ENCODE measurements at regions not wholly inside any gene's neighbourhood (a gene's known extent, or its start where the extent isn't known, plus 50 kb on each side); places are given as distances from the start of the nearest gene placed in this dataset.
"Not testable (repeated sequence)": the region's sequence is repeated elsewhere in the genome, so short reads cannot be mapped to it uniquely, and the experiment has no call there.

DNA sequence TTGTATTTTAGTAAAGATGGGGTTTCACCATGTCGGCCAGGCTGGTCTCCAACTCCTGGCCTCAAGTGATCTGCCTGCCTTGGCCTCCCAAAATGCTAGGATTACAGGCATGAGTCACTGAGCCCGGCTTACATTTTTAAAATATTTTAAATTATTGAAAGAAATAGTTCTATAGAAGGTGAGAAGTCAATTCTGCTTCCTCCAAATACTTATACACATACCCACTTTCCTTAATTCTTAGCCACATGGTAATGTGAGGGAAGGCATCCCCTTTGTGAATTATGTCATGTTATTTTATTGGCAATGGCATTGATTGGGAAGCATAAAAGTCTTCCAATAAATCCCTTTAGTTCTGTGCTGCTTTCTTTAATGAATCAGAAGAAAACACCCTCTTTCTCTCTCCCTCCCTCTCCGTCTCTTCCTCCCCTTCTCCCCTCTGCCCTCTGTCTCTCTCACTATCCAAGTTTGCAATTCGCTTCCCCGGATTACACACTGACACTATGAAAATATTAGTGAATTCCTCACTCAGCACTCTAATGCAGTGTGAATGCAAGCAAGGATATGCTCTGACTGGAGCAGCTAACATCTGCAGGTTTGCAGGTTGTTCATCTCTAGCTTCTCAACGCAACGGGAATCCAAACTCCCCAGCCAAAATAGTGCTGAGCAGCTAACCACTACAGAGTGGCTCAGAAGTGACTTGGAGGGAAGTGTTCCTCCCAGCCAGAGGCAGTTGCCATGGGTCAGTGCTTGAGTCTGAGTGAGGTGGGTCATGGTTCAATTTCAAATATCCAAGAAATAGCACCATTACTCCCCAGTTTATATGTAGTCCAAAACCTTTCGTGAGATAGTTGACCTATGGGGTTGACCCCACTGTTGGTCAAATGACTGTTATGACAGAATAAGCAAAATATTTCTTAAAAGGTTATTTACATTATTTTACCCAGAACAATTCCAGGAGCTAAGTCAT is 77.8 kb upstream of the CD55 start:
- DNase-seq (ENCODE audit: low read depth): no peak

DNA sequence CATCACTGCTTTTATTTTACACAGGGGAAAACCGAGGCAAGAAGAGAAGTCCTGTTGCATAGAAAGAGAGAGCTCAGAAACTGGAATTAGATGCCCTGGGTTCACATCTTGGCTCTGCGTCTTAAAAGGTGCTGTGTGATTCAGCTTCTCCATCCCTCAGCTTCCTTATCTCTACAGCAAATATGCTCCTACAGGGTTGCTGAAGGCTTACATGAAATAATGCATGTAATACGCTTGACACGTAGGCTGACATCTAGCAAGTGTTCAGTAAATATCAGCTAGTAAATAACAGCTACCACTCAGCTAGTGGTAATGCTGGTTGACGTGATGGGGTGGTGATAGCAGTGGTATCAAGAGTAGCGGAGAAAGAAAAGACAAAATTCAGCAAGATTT is 77.1 kb upstream of the CD55 start:
- no peak for DNase-seq (ENCODE audit: low read depth)

DNA sequence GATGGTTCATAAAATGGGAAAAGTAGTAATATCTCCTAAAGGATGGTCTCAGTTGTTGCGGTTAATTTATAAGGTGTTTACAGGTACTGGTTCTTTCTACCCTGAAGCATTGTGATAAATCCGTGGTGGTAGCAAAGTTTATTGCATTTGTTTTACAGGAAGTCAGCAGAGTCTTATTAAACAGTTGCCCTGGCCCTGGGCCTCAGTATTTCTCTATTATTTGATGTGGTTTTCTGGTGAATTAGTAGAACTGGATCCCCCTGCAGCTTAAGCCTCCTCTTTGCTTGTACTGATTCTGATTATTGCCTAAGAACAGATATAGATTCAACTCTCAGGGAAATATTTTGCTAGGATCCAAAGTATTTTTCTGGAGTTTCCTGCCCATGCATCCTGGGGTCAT is 76.4 kb upstream of the CD55 start:
- no peak for DNase-seq (ENCODE audit: low read depth)

DNA sequence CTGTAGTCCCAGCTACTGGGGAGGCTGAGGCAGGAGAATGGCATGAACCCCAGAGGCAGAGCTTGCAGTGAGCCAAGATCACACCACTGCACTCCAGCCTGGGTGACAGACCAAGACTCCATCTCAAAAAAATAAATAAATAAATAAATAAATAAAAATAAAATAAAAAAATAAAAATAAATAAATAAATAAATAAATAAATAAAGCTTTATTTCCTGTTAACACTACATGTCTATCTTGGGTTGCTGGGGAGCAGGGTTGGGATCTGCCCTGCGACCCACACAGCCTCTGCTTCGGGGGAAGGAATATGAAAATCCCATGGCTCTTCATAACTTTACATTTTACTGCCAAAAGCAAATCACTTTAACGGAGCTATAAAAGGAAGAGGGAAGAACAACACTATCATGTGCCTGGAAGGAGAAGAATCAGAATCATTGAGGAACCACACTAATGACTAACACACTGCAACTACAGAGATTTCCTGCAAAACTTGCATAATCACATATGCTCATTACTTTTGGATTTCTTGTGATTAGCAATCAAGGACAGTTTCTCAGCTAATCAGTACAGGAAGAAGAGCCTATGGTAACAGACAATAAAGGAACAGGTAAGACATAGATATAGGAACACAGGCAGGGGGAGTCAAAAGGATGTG is 72.8 kb upstream of the CD55 start:
- no peak for DNase-seq (ENCODE audit: low read depth)

DNA sequence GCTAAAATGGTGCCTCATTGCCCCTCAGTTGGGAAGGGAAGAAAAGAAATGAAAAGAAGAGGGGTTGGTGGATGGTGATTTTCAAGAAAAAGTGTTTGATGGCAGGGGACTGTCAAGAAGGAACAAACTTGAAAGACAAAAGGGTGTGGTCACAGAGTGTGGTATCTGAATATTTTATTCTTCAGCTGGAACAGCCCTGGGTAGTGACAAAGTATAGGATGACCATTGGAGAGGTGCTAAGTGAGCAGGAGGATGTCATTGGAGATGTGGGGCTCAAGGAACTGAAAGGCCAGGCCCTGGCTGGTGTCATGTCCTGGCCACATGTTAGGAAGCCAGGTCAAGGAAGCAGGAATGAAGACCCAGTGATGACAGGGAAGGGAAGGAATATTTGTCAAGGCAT is 71.0 kb upstream of the CD55 start:
- no peak for DNase-seq (ENCODE audit: low read depth)

DNA sequence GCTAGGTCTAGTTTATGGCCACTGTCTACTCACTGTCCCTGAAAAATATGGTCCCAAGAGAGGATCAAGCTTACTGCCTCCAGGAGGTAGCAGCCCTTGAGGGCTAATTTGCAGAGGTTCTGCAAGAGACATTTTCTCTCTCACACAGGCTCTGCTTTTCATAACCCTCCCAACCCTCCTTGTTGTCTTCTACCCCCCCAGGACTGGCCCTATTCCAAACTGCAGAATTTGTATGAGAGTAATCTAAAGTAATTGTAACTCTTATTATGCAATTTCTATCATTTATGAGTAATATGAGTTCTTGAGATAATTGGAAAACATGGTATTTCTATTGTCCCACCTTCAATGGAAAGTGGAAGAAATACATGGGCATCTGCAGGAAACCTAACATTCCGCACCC is 70.4 kb upstream of the CD55 start:
- no peak for DNase-seq (ENCODE audit: low read depth)

DNA sequence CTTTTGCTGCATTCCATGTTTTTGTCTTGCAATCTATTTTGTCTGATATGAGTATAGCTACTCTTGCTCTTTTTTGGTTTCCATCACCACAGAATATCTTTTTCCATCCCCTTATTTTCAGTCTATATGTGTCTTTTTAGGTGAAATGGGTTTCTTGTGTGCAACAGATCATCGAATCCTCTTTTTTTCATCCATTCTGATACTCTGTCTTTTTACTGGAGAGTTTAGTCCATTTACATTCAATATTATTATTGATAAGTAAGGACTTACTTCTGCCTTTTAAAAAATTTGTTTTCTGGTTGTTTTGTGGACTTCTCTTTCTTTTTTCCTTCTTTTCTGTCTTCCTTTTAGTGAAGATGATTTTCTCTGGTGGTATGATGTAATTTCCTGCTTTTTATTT is 64.6 kb upstream of the CD55 start:
- no peak for DNase-seq (ENCODE audit: low read depth)

DNA sequence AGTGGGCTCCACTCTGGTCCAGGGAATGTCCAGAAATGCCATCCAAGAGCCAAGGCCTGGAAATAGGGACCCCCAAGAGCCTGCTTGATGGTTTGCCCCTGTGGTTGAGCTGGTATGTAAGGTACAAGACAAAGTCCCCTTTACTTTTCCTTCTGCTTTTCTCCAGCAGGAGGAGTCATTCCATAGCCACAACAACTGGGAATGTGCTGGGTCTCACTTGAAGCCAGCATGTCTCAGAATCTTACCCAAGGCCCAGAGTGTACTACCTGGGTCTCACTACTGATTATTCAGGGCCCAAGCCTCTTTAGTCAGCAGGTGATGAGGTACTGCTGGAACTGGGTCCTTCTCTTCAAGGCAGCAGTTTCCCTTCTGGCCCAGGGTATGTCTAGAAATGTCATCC is 62.1 kb upstream of the CD55 start:
- DNase-seq (ENCODE audit: low read depth): no peak

DNA sequence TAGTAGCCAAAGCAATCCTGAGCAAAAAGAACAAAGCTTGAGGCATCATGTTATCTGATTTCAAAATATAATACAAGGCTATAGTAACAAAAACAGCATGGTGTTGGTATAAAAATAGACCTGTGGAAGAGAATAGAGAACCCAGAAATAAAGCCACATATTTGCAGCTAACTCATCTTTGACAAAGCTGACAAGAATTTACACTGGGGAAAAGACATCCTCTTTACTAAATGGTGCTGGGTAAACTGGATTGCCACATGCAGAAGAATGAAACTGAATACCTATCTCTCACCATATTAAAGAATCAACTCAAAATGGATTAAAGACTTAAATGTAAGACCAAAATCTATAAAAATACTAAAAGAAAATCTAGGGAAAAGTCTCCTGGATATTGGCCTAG is 59.5 kb upstream of the CD55 start:
- DNase-seq (ENCODE audit: low read depth): no peak

DNA sequence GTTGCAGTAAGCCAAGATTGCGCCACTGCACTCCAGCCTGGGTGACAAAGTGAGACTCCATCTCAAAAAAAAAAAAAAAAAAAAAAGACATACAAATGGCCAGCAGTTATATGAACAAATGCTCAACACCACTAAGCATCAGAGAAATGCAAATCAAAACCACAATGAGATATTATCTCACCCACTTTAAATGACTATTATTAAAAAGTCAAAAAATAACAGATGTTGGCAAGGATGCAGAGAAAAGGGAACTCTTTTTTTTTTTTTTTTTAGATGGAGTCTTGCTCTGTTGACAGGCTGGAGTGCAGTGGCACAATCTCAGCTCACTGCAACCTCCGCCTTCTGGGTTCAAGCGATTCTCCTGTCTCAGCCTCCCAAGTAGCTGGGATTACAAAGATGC is 58.6 kb upstream of the CD55 start:
- not testable (repeated sequence) for DNase-seq (ENCODE audit: low read depth)

DNA sequence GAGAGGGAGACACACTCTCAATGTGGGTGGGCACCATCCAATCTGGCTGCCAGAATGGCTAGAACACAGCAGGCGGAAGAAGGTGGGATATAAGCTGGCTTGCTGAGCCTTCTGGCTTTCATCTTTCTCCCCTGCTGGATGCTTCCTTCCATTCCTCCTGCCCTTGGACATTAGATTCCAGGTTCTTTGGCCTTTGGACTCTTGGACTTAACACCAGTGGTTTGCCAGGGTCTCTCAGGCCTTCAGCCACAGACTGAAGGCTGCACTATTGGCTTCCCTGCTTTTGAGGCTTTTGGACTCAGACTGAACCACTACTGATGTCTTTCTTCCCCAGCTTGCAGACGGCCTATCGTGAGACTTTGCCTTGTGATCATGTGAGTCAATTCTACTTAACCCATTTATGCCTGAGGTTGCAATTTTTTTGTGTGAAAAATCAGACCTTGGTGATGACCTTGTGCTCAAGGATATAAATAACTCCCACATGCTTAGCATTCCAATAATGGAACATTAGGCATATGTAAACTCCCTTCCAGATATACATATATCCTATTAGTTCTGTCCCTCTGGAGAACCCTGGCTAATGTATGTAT is 56.7 kb upstream of the CD55 start:
- no peak for DNase-seq (ENCODE audit: low read depth)

DNA sequence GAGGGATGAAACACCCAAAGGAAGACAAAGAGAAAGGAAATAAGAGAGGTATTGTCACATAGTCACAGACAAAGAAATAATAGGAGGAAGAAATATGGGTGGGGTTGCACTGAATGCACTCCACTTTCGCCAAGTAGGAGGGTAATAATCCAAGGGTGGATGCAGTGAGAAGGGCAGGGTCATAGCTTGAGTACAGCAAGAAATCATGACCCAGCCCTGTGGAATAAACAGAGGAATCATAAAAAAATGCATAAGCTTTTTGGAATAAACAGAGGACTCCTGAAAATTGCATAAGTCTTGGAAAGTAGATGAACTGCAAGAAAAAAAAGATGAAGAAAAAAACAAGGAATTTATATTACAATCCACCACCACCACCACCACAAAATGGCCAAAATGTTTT is 53.1 kb upstream of the CD55 start:
- no peak for DNase-seq (ENCODE audit: low read depth)

DNA sequence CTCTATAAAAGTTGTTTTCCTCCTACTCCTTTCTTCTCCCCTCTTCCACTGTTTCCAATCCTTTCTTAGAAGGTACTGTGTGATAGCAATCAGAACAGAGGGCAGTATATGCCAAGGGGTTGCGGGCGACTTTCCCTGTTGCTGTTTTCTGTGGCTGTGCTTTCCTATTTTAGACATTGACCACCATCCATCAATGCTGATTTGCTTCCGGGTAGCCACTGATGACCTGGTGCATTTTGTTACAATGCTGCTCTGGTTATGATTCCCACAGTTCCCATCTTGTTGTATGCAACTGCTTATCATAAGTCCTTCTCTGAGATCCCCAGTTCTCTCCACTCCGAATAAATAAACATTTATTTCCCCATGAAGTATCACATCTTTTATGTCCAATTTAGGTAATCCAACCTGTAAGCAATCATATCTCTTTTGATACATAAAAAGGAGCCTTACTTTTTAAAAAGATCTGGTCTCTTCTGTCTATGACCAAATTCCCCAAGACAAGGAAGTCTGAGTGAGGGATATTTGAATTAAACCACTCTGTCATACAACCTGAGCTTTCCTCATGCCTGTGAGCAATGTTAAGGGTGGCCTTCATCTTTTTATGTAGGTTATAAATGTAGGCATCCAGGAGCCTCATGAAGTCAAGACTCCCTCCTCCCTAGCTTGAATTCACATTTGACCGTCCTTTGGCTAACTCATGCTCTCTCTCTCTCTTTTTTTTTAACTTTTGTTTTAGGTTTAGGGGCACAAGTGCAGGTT is 52.5 kb upstream of the CD55 start:
- DNase-seq (ENCODE audit: low read depth): no peak
